Adrenal gland (tissue), 9 donors: ENCODE measurements at regions not wholly inside any gene's neighbourhood (a gene's known extent, or its start where the extent isn't known, plus 50 kb on each side); places are given as distances from the start of the nearest gene placed in this dataset.

Source experiments
- DNase-seq, 7 donors: peaks; one replicate each; pipeline ENCODE4 v3.0.0-alpha.2; 2019 to 2020
- H3K27ac ChIP-seq, 5 donors: fragments of 200-600 bp; sonication (generic) in 4 of 5; 1 replicate in 3 of 5; 2 replicates in 2 of 5; pipeline versions ENCODE4 v1.5.1 to v1.8.0; 2016 to 2020; ENCODE audit warnings: mild to moderate bottlenecking in 1 of 5
- H3K27me3 ChIP-seq: fragments of 200-600 bp; 2 replicates; pipeline ENCODE4 v1.8.0; 2021
- H3K36me3 ChIP-seq, 2 donors: fragments of 200-600 bp; replicated peaks in 1 of 2; 1 replicate in 1 of 2; 2 replicates in 1 of 2; pipeline versions ENCODE4 v1.5.1 to v1.8.0; 2018 to 2022
- H3K4me1 ChIP-seq, 2 donors: fragments of 200-600 bp; replicated peaks in 1 of 2; 1 replicate in 1 of 2; 2 replicates in 1 of 2; pipeline versions ENCODE4 v1.5.1 to v1.8.0; 2018 to 2021
- H3K4me3 ChIP-seq, 4 donors: fragments of 200-600 bp; sonication (generic) in 3 of 4; one replicate each; pipeline ENCODE4 v1.5.1; 2016 to 2018
- H3K9me3 ChIP-seq, 3 donors: fragments of 200-600 bp; sonication (generic) in 1 of 3; replicated peaks in 1 of 3; 1 replicate in 2 of 3; 2 replicates in 1 of 3; pipeline versions ENCODE4 v1.5.1 to v1.8.0; 2016 to 2021
- POLR2A ChIP-seq, 2 donors: fragments of 450-650 bp; IDR thresholded peaks; one replicate each; pipeline ENCODE4 v1.6.1; 2017; ENCODE audit warnings: antibody characterized with exemption in 2 of 2, mild to moderate bottlenecking in 2 of 2, moderate library complexity in 1 of 2
- WGBS, 4 donors: extraction: QIAGEN DNeasy Blood & Tissue Kit in 2 of 4; methylation state at CpG; one replicate each; pipeline versions ENCODE4 v1.1.5 to v1.1.7; 2013 to 2017; 5-methylcytosine and 5-hydroxymethylcytosine counted together
- intact Hi-C, 2 donors: fragments of 100-400 bp; cut with DNase I; formaldehyde crosslinking; loops; one replicate each; pipeline versions ENCODE4 v1.14.1 to v1.15.0; 2022 to 2023
- TF ChIP-seq, protein P1 (sequence below), 6 experiments: fragments of 450-650 bp in 4 of 6; fragments of 200-600 bp in 2 of 6; sonication (generic) in 1 of 6; IDR thresholded peaks; 1 replicate in 5 of 6; 2 replicates in 1 of 6; pipeline versions ENCODE4 v1.5.1 to v1.8.0; 2016 to 2021; ENCODE audit warnings: antibody characterized with exemption in 6 of 6, mild to moderate bottlenecking in 2 of 6, moderate library complexity in 1 of 6
- donor health status: healthy with polysubstance abuse.
- donor health status: Bipolar disorder and iron deficiency.
- donor health status: DM: yes; HTN: yes; CAD: no.
- donor health status: DM: no; HTN: no; CAD: no.
- donor health status: DM: no; HTN: no; CAD: no.

DNA sequence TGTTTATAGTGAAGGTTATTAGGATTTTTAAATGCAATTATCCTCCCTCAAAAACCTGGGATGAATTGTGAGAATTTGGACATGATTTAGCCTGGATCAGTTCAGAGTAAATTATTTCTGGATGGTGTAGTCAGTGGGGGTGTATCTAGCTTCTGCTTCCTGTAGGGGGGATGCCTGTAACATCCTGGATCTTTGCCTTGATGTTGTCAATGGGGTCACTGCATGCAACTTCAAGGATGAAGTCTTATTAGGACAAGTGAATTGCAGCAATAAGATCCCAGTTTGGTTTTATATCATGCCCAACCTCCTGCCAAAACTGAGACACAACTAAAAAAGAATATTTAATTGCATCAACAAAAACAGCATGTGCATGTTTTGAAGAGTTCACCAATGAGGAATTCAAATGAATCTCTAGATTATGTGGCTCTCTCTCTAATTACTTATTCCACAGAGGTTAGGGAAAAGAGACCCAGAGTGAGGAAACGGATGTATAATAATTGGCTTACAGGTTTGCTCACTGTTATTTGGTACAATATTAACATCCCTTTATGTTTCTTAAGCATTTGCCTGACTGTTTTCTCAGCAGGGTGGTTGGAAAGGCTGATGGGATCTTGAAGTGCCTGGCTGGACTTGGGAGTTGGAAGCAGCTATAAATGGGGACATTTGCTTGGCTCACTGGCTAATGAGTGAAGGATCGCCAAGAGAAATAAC is 159.8 kb downstream of the HS3ST3B1 start:
- no peak overlapping the region for H3K4me3 ChIP-seq
- no peaks in the 10 kb centered on the region for H3K4me1 ChIP-seq
- TF ChIP-seq, protein P1, sequence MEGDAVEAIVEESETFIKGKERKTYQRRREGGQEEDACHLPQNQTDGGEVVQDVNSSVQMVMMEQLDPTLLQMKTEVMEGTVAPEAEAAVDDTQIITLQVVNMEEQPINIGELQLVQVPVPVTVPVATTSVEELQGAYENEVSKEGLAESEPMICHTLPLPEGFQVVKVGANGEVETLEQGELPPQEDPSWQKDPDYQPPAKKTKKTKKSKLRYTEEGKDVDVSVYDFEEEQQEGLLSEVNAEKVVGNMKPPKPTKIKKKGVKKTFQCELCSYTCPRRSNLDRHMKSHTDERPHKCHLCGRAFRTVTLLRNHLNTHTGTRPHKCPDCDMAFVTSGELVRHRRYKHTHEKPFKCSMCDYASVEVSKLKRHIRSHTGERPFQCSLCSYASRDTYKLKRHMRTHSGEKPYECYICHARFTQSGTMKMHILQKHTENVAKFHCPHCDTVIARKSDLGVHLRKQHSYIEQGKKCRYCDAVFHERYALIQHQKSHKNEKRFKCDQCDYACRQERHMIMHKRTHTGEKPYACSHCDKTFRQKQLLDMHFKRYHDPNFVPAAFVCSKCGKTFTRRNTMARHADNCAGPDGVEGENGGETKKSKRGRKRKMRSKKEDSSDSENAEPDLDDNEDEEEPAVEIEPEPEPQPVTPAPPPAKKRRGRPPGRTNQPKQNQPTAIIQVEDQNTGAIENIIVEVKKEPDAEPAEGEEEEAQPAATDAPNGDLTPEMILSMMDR (IDR thresholded peaks at IDR 0.05), result no peak
- no peak for TF ChIP-seq POLR2A (IDR thresholded peaks at IDR 0.05)
- 57 to 67% (median 65%) methylated on average over 2 of the region's 2 CpGs for WGBS, 4 donors
- H3K9me3 ChIP-seq, result no peaks in the 10 kb centered on the region
- no peaks in the 10 kb centered on the region for H3K27me3 ChIP-seq
- DNase-seq, result no peak
- H3K36me3 ChIP-seq, result no peaks in the 10 kb centered on the region
- no peak overlapping the region for H3K27ac ChIP-seq
- intact Hi-C loops, result no loop called here

GRCh38 chr17:14459955-14460354 is 159.1 kb downstream of the HS3ST3B1 start:
- intact Hi-C loops, result no loop called here
- no peak overlapping the region for H3K4me3 ChIP-seq
- no peaks in the 10 kb centered on the region for H3K36me3 ChIP-seq
- no peaks in the 10 kb centered on the region for H3K27me3 ChIP-seq
- H3K9me3 ChIP-seq, result no peaks in the 10 kb centered on the region
- H3K27ac ChIP-seq, result no peak overlapping the region
- DNase-seq, result no peak
- 70 to 75% (median 70%) methylated on average over 5 of the region's 5 CpGs for WGBS, 4 donors
- no peak for TF ChIP-seq POLR2A (IDR thresholded peaks at IDR 0.05)
- TF ChIP-seq, protein P1 (IDR thresholded peaks at IDR 0.05), result no peak
- no peaks in the 10 kb centered on the region for H3K4me1 ChIP-seq

- H3K4me3 ChIP-seq, result no peak overlapping the region
- intact Hi-C loops, result no loop called here
- no peaks in the 10 kb centered on the region for H3K36me3 ChIP-seq
- DNase-seq, result no peak
- no peaks in the 10 kb centered on the region for H3K4me1 ChIP-seq
- H3K9me3 ChIP-seq, result no peaks in the 10 kb centered on the region
- TF ChIP-seq, protein P1 (IDR thresholded peaks at IDR 0.05), result no peak
- no peak for TF ChIP-seq POLR2A (IDR thresholded peaks at IDR 0.05)
- WGBS, 4 donors, result 46 to 61% (median 55%) methylated on average over 3 of the region's 3 CpGs
- H3K27ac ChIP-seq, result no peak overlapping the region
- H3K27me3 ChIP-seq, result no peaks in the 10 kb centered on the region
Observed at GRCh38 chr17:14458724-14459123, 157.8 kb downstream of the HS3ST3B1 start.

- DNase-seq, result no peak
- TF ChIP-seq, protein P1 (IDR thresholded peaks at IDR 0.05), result no peak
- no peak for TF ChIP-seq POLR2A (IDR thresholded peaks at IDR 0.05)
- Histone ChIP-seq H3K9me3 (no peaks in the 10 kb centered on the region), H3K27me3 (no peaks in the 10 kb centered on the region), H3K4me1 (no peaks in the 10 kb centered on the region), H3K36me3 (no peaks in the 10 kb centered on the region), H3K27ac (no peak overlapping the region), H3K4me3 (no peak overlapping the region)
- 75 to 80% (median 77%) methylated on average over 4 of the region's 4 CpGs for WGBS, 4 donors
- intact Hi-C loops, result no loop called here
Observed at GRCh38 chr17:14454746-14455145, 153.9 kb downstream of the HS3ST3B1 start.
